CD4-positive, alpha-beta T cell treated with Interleukin-4 for 1 hour (primary cell): ENCODE measurements at regions not wholly inside any gene's neighbourhood (a gene's known extent, or its start where the extent isn't known, plus 50 kb on each side); places are given as distances from the start of the nearest gene placed in this dataset.
A peak's percentile ranks its signal among the peaks of the same experiment; 100 is the strongest.

ENCODE experiments used
- DNase-seq, 2 donors: peaks; one replicate each; pipeline ENCODE4 v3.0.0-alpha.2; 2020 to 2022

DNA sequence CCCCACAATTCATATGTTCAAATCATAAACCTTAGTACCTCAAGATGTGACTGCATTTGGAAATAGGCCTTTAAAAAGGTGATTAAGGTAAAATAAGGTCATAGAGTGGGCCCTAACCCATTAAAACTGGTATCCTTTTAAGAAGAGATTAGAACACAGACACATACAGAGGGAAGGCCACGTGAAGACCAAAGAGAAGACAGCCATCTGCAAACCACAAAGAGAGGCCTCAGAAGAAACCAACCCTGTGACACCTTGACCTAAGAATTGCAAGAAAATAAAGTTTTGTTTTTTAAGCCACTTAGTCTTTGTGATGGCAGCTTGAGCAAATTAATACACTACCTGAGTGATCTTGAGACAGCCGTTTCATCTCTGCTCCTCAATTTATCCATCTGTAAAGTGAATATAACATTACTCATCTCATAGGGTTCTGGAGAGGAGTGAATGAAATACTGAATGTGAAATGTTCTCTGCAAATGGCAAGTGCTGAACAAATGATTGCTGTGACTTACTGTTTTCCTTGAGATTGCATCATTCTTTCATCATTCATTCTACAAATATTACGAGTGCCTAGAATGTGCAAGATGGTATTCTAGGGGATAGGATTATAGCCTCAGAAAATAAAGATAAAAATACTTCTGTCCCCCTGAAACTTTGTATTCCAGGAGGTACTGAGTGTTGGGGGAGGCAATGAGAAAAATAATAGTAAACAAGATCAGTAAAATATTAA is 222.0 kb upstream of the CDH13 start:
- DNase-seq, result no peak

DNA sequence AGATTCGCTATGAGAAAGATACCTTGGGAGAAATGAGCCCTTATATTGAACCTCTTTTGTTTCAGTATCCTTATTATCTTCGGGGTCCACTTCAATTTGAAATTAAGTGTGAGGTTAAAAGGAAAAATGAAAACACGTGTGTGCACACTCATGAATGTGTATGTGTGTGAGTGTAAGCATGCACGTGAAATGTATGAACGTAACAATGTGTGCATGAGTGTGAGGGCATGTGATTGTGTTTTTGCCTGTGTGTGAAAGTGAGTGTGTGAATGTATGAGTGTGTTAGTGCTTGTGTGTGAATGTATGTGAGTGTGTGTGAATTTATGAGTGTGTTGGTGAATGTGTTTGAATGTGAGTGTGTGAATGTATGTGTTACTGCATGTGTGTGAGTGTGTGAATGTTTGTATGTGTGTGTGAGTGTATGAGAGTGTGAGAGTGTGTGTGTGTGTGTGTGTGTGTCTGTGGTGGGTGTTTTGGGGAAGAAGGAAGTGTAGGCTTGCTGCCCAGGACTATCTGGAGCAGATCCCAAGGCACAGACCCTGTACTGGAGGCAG is 224.0 kb upstream of the CDH13 start:
- DNase-seq, result no peak

DNA sequence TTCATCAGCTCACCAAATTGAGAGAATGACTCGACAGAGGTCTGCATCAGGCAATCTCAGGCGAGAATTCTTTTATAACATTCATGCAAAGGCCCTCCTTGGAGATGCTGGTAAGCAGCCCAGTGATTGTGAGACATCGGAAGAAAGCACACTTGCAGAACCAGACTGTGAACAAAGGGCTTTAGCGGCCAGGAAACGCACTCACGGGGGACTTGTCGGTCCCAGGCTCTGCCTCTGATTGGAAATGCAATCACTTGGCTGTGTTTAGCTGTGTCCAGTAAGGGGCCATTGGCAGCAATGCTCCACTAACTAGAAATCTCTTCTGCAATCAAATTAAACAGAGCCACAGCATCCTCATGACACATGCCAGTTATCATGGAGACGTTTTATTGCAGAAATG is 226.7 kb upstream of the CDH13 start:
- no peak for DNase-seq

DNA sequence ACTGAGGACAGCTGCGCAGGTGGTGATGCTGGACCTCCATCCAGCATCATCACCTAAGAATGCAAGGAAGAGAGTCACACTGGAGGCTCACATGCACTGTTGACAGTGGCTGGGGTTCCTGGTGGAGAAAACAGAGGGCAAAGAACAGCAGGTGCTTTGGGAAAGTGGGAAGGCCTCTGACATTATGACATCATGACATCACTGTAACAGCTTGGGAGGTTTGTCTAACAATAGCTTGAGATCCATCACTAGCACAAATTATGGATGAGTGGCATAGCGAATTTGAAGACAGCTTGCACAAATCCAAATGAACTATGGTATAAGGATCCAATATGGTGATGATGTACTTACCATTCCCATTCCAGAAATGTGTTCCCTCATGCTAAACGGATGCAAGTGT is 226.5 kb upstream of the MPHOSPH6 start:
- no peak for DNase-seq

DNA sequence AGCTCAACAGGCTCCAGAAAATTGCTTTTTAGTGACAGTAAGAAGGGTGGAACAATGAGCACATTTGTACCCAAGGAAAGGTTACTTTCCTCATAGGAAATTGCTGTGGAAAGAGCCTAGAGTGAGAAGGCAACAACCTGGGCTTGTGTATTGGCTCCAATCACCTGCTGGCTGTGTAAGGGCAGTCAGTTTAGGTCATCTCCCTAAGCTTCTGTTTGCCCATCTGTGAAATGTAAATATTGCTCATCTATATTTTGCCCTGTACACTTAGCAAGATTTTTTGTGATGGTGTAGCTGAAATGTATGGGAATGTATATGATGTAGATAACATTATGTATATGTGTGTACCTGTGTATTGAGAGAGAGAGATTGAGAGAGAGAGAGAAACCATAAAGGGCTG is 225.2 kb upstream of the MPHOSPH6 start:
- no peak for DNase-seq

DNA sequence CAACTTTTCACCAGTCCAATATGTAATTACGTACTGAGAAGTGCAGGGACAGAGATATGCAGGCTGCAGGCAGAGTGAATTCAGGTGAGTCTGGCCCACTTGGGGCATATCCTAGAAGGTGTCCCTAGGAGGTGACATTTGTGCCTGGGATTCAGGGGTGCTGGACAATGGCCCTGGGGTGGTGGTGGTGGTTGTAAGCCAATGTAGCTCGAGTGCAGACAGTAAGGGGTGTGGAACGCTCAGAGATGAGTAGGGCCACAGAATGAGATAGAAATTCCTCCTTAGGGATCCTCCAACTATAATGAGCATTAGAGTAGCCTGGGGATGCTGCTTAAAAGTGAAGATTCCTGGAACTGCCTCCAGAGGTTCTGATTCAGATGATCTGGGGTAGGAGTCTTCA is 221.7 kb upstream of the MPHOSPH6 start:
- no peak for DNase-seq

DNA sequence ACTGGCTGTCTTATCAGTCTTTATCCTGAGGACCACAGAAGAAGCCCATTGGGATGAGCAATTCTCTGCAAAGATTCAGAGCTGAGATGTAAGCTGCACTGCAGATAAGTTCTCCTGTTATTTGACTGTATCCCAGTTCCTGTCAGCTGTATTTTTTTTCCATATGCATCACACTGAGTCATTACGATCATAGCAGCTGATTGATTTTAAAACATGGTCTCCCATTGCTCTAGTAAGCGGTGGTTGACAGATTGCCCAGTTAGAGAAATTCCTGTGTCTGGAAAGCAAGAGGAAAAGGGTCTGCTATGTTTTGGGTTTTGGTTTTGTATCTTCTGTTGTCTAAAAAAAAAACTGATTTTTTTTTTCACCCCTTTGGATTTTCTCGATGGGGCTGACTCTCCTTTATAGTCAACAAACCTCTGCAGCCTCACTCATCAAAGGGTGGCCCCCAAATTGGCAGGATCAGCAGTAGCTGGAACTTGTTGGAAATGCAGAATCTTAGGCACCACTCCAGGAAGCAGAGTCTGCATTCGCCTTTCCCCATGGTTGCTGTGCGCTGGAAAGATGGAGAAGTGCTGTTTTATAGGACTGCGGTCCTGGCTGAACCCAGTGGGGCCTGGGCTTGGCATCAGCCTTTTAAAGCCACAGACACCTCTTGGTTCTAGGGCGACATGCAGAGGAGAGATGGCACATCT is 220.1 kb upstream of the MPHOSPH6 start:
- no peak for DNase-seq

DNA sequence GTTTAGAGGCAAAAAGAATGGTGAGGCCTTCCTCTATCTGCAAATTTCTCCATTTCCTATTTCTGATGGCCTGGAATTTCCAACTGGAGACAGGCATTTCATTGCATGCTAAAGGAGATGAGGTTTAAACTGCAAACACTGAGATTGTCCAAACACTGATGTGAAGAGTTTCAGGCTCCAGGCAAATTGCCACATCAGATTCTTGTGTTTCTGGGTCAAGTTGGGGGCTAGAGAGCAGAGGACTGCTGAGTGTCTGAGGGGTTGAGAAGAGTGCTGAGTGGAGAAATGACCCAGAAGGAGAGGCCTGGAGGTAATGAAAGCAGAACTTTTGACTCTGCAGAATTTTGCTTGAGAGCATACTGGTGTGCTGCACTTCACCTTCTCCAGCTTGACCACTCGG is 216.7 kb upstream of the MPHOSPH6 start:
- no peak for DNase-seq

DNA sequence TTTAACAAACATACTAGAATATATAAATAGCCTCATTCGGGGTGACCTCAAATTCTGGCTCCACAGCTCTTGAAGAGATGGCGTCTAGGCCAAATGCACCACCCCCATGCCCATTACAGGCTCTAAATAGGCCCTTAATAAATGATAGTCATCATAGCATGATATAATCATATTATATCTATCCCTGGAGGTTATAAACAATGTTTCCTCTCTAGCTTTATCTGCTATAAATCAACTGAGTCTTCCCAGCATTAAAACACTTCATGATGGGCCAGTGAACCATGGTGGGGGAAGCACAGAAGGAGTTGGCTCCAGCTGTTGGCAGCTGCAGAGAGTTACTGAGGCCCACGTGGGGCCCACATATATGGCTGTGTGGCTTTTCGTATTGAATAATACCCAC is 214.9 kb upstream of the MPHOSPH6 start:
- DNase-seq, result no peak

DNA sequence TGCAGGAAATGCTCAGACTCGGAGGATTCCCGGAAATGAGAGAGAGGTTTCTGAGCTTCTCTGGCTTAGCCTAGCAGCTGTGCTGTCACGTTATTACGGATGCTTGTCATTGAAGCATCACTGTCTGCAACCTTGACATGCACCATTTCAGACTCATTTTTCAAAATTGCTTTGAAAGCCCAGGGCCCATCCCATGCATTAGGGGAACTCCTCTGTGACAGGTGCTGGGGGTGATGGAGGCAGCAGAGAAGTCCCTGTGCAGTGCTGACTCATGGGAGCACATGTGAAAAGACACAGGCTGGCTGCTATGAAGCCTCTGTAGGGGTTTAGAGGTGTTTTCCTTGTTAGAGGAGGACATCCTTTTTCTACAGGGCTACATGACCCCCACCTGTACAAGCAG is 214.0 kb upstream of the MPHOSPH6 start:
- DNase-seq, result no peak

DNA sequence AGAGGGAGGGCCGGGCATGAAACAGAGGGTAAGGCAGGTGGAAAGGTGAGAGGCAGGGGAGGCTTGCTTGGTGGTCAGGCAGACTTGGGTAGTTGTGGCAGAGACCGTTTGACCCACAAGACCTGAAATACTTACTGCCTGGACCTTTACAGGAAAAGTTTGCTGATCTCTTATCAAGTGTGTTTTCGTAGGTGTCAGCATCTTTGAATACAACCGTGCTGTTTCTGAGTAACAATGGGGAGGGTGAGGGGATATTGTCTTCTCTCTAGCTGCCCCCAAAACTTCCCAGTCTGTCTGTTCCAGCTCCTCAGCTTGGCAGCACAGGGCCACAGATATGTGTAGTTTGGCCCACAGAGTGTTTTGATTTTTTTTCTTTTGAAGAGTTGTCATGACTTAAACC is 212.5 kb upstream of the MPHOSPH6 start:
- no peak for DNase-seq

DNA sequence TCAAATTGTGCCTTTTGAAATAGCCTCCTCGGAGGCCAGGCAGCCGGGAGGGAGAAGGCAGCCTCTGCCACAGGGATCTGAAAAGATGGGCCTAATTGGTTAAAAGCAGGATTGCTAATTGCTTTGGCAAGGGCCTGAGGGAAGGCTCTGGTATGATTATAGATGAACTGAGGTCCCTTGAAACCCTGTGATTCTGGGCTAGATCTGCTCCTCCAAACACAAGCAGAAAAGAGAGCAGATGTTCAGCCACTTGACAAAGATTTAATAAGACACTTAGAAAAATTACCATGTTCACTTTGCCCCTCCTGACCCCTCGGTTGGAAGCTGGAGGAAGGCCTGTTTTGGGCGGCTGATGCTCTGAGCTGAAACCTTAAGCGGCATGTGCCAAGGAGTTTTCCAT is 209.5 kb upstream of the MPHOSPH6 start:
- no peak for DNase-seq

DNA sequence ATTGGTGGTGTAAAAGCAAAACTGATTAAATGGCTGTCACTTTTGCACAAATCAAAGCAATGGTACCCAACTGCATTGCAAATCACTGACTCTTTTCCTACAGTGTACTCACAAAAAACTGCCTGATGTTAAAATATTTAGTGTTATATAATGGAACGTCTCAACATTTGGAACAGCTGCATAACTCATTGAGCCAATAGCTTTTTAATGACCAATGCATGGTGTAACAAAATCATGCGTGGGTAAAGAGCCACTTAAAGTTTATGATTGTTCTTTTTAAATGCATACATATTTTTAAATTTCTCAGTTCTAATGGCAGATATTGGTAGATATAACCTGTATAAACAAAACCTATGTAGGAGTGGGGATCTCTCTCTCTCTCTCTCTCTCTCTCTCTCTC is 204.0 kb upstream of the MPHOSPH6 start:
- DNase-seq, result no peak

DNA sequence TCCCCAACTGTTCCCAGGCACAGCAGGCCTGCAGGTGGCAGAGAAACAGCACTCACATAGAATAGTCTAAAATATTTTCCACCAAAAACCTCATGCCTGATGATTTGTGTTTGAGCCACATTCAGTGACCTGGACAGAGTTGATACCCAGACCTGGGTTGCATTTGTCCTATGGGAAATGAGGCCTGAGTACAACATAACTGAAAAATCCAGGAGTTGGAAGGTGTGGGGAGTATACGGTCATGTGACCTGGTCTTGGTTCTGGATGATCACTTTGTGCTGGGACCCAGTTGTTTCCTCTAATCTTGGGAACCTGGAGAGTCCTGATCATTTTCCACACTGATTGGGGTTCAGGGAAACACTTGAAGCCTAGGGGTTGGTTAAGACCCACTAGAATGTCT is 200.3 kb upstream of the MPHOSPH6 start:
- no peak for DNase-seq

DNA sequence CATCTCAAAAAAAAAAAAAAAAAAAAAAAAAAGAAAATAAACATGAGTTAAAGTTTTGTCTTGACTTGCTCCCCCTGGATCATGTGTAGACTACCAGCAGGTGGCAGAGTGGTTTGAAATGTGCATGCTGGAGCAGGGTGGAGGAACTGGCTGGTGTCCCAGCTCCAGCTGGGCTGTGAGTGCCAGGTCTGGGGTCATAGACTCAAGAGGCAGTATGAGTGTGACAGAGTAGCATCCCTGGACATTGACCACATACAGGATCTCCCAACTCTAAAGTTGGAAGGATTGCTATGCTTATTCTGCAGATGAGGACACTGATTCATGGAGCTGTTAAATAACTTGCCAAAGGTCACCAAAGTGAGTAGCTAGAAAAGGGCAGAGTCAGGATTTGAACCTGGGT is 198.0 kb upstream of the MPHOSPH6 start:
- peak in 1 of 2 donors; percentile 19 for DNase-seq

DNA sequence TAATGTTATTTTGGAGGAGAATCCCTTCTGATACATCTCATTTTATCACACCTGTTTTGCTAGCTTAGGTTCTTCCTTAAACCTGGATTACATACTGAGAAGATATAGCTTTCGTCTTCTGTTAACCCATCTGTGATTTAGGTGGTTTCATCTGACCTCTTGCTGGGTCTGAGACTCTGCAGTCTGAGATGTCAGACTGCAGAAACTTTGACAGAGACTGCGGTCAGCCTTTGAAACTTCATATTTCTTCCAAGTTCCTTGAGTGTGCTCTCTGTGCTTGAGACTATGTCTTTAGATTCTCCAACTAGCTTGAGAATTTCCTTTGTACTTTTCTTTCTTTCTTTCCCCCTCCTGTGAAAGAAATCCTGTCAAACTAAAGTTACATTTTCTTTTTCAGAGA is 196.4 kb upstream of the MPHOSPH6 start:
- no peak for DNase-seq

DNA sequence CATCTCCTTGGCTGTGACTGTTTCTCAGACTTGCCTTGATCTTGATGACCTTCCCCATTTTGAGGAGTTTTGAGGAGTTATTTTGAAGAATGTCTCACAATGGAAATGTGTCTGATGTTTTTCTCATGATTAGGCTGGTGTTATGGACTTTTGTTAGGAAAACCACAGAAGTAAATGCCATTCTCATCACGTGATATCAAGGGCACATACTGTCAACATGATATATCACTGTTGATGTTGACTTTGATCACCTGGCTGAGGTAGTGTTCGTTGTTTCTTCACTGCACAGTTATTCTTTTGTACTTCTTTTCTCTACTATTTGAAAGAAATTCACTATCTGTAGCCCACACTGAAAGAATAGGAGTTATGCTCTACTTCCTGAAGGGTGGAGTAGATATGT is 194.7 kb upstream of the MPHOSPH6 start:
- DNase-seq, result no peak

DNA sequence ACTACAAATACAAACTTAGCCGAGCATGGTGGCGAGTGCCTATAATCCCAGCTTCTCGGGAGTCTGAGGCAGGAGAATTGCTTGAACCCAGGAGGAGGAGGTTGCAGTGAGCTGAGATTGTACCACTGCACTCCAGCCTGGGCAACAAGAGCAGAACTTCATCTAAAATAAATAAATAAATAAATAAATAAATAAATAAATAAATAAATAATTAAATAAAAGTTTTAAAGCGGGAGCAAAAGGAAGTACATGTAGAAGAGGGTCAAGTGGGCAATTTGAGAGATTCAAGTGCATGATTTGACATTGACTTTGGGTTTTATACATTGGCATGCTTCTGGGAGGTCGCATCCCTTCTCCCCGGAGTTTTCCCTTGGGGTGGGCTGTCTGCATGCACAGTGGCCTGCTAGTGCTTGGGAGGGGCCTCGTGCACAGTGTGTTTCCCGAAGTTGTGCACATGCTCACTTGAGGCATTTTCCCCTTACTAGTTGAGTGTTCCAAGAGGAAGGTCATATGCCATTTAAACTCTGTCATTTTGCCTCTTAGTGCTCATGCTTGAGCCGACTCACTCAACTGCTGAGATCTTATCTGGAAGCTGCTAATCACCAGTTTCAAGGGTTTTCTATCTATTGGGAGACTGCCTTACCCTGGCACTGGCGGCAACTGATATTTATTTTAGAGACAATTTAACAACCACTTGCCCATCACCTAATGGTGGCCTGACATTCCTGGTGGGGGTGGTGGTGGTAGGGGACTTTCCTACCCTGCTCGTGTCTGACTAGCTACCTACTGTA is 193.2 kb upstream of the MPHOSPH6 start:
- DNase-seq, result no peak

DNA sequence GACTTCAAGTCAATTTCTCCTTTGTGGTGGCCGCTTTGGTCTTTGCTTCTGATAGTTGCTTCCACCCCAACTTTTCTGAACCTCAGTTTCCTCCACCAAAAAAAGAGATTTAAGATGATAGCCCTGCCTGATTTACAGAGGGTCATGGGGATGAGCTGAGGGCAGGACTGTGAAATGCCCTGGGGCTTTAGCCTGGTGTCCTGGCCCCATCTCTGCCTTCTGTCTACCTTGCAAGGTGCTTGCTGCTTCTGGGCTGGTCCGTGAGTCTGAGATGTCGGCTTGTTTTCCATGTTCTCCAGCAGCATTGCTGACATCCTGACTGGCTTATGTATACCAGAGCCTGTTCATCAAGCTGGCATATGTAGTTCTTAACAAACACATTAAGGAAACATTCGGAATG is 191.9 kb upstream of the MPHOSPH6 start:
- DNase-seq, result no peak

DNA sequence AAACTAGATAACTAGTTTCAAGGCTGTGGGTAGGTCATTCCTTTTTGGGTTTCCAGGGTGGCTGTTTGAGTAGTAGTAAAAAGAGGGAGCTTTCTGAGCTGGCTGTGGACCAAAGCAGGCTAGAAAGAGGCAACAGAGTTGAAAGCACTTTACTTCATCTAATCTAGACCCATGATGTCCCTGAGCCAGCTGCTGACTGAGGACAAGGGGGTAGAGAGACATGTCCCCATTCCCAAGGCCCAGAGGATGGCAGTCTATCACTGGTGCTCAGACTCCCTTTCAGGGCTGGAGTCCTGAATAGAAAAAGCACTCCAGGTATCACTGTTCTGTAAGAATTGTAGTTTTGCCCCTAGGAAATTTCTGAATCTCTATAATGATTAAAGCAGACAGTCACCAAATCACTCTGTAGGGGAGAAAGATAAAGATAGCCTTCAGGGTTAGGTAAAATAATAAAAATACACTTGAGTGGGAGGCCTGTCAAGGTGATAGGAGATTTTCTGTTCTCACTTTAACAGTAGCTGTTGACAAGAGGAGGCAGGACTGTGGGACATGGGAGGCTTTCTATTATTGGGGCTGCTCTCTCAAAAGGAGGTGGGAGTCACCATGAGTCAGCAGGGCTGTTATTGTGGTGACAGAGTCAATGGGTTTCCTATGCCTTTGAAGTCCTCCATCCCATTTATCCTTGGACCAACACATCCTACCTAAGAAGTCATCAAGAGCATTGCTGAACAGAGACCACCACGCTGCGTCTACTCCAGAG is 190.2 kb upstream of the MPHOSPH6 start:
- DNase-seq, result no peak

DNA sequence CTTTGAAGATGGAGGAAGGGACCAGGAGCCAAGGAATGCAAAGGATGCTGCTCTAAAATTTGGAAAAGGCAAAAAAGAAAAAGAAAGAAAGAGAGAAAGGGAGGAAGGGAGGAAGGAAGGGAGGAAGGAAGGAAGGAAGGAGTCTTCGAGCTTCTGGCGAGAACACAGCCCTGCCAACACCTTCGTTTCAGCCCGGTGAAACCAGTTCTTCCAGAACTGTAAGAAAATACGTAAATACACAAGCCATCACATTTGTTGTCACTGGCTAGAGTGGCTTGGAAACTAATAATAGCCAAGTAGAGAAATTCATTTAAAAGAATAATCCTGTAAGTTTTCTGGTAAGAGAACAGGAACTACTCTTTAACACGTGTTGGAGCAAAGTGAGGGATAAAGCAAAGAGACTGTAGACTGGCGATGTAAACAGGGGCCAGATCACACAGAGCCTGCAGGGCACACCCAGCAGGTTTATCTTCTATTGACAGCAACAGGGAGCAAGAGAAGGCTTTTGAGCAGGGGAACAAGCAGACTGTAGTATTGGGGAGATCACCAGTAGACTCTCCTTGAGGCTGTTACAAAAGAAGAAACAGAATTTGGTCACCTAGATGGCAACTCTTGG is 188.7 kb upstream of the MPHOSPH6 start:
- DNase-seq, result no peak

DNA sequence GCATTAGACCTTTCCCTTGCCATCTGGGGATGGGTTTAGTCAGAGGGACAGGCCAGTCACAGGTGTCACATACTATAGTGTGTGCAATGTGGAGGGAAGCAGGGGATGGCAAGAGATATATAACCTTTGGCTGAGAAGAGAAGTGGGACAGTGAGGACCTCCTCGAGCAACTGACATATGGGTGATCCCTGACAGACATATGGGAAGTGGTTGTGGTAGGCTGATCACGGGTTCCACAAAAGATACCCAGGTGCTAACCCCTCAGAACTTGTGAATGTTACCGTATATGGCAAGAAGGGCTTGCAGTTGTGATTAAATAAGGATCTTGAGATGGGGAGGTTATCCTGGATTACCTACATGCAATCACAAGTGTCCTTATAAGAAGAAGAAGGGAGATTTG is 188.1 kb upstream of the MPHOSPH6 start:
- DNase-seq, result no peak

DNA sequence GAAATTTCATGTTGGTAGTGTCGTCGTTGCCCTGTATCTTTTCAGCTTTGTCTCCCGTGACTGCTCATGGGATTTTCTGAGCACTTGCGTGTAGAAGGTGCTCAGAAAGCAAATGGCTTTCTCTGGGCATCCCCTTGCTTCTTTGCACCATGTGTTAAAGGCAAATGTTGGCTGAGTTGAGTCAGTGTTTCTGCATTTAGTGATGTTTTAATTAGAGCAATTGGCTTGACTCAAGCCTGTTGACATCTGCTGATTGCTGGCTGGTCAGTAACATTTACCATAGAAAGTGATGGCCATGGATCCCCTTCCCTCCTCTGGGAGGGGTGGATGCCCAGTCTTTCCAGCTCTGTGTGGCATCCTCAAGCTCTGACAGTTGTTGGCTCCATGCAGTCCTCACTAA is 187.2 kb upstream of the MPHOSPH6 start:
- no peak for DNase-seq
